WTC11 (cell line): ENCODE measurements at regions not wholly inside any gene's neighbourhood (a gene's known extent, or its start where the extent isn't known, plus 50 kb on each side); places are given as distances from the start of the nearest gene placed in this dataset.

Experiments used
- ATAC-seq: fragments of 200-7000 bp; cut with Tn5 transposase; 2 replicates; pipeline ENCODE4 v1.10.0; 2021; ENCODE audit warnings: mild to moderate bottlenecking, moderate library complexity
- CTCF ChIA-PET: fragments of 300-600 bp; sonication (Branson Sonifier 250); formaldehyde crosslinking; loops from one replicate; lab custom pipeline; 2021; ENCODE audit warnings: antibody characterized with exemption; lab: Charles Lee
- POLR2A ChIA-PET: fragments of 350-600 bp; sonication (Branson Sonifier 250); formaldehyde crosslinking; loops from one replicate; lab custom pipeline; 2021; ENCODE audit warnings: antibody characterized with exemption; lab: Charles Lee
- DNase-seq: peaks from one replicate; pipeline ENCODE4 v3.0.0; 2021; ENCODE audit warnings: low spot score
- H3K27ac Mint-ChIP-seq: 2 replicates; pipeline ENCODE4 v1.8.0; 2021; ENCODE audit warnings: mixed read lengths
- H3K27me3 Mint-ChIP-seq: 2 replicates; pipeline ENCODE4 v1.8.0; 2021; ENCODE audit warnings: low read depth, mild to moderate bottlenecking, moderate library complexity, mixed read lengths
- H3K36me3 Mint-ChIP-seq: 2 replicates; pipeline ENCODE4 v1.8.0; 2021; ENCODE audit warnings: mixed read lengths
- H3K4me1 Mint-ChIP-seq: 2 replicates; pipeline ENCODE4 v1.8.0; 2022; ENCODE audit warnings: mixed read lengths
- H3K4me3 Mint-ChIP-seq: 2 replicates; pipeline ENCODE4 v1.8.0; 2021; ENCODE audit warnings: mild to moderate bottlenecking, moderate library complexity, mixed read lengths
- H3K9me3 Mint-ChIP-seq: 2 replicates; pipeline ENCODE4 v1.8.0; 2021; ENCODE audit warnings: mixed read lengths
- CBFB ChIP-seq: sonication (generic); formaldehyde crosslinking; IDR thresholded peaks from 2 replicates; pipeline ENCODE4 v1.8.1; 2022; ENCODE audit warnings: mild to moderate bottlenecking, low read depth, missing genetic modification reagents
- E2F1 ChIP-seq: sonication (generic); formaldehyde crosslinking; IDR thresholded peaks from 2 replicates; pipeline ENCODE4 v1.8.0; 2022; ENCODE audit warnings: mild to moderate bottlenecking, missing genetic modification reagents
- ELF4 ChIP-seq: sonication (generic); formaldehyde crosslinking; IDR thresholded peaks from 2 replicates; pipeline ENCODE4 v1.8.1; 2022; ENCODE audit warnings: low read depth, mild to moderate bottlenecking, moderate library complexity, missing genetic modification reagents
- EMX1 ChIP-seq: fragments of 250-450 bp; sonication (Bioruptor Pico); IDR thresholded peaks from 2 replicates; pipeline ENCODE4 v1.8.0; 2021; ENCODE audit warnings: mild to moderate bottlenecking
- ESRRA ChIP-seq: sonication (generic); formaldehyde crosslinking; IDR thresholded peaks from 2 replicates; pipeline ENCODE4 v1.8.1; 2022; ENCODE audit warnings: mild to moderate bottlenecking, missing genetic modification reagents, borderline replicate concordance
- FOXJ3 ChIP-seq: sonication (generic); formaldehyde crosslinking; IDR thresholded peaks from 2 replicates; pipeline ENCODE4 v1.9.0; 2021; ENCODE audit warnings: missing genetic modification reagents, mild to moderate bottlenecking, borderline replicate concordance
- GABPB1 ChIP-seq: sonication (generic); formaldehyde crosslinking; IDR thresholded peaks from 2 replicates; pipeline ENCODE4 v1.8.1; 2023; ENCODE audit warnings: mild to moderate bottlenecking, missing genetic modification reagents
- JUN ChIP-seq: sonication (generic); formaldehyde crosslinking; IDR thresholded peaks from 2 replicates; pipeline ENCODE4 v1.8.0; 2023; ENCODE audit warnings: mild to moderate bottlenecking, missing genetic modification reagents
- KAT7 ChIP-seq: sonication (generic); formaldehyde crosslinking; IDR thresholded peaks from 2 replicates; pipeline ENCODE4 v1.8.1; 2023; ENCODE audit warnings: missing genetic modification reagents, mild to moderate bottlenecking, borderline replicate concordance
- MYBL2 ChIP-seq: sonication (generic); formaldehyde crosslinking; IDR thresholded peaks from 2 replicates; pipeline ENCODE4 v1.8.1; 2023; ENCODE audit warnings: mild to moderate bottlenecking, moderate library complexity, missing genetic modification reagents
- NFYB ChIP-seq: sonication (generic); formaldehyde crosslinking; conservative IDR thresholded peaks from 2 replicates; pipeline ENCODE4 v1.8.0; 2022; ENCODE audit warnings: low read depth, missing genetic modification reagents
- RELA ChIP-seq: sonication (generic); formaldehyde crosslinking; IDR thresholded peaks from 2 replicates; pipeline ENCODE4 v1.8.1; 2022; ENCODE audit warnings: missing genetic modification reagents, mild to moderate bottlenecking, borderline replicate concordance
- TEAD1 ChIP-seq: sonication (generic); formaldehyde crosslinking; IDR thresholded peaks from 2 replicates; pipeline ENCODE4 v1.8.0; 2022; ENCODE audit warnings: mild to moderate bottlenecking, missing genetic modification reagents
- ZBTB21 ChIP-seq: sonication (generic); formaldehyde crosslinking; IDR thresholded peaks from 2 replicates; pipeline ENCODE4 v1.8.1; 2023; ENCODE audit warnings: mild to moderate bottlenecking, missing genetic modification reagents, borderline replicate concordance
- ZMAT4 ChIP-seq: fragments of 250-450 bp; sonication (Bioruptor Pico); IDR thresholded peaks from 2 replicates; pipeline ENCODE4 v1.9.0; 2021; ENCODE audit warnings: mild to moderate bottlenecking
- ZNF138 ChIP-seq: sonication (generic); formaldehyde crosslinking; conservative IDR thresholded peaks from 2 replicates; pipeline ENCODE4 v1.8.1; 2022; ENCODE audit warnings: mild to moderate bottlenecking, moderate library complexity, missing genetic modification reagents
- ZNF263 ChIP-seq: sonication (generic); formaldehyde crosslinking; IDR thresholded peaks from 2 replicates; pipeline ENCODE4 v1.8.1; 2022; ENCODE audit warnings: low read depth, mild to moderate bottlenecking, moderate library complexity, missing genetic modification reagents
- ZNF396 ChIP-seq: fragments of 250-450 bp; sonication (Bioruptor Pico); IDR thresholded peaks from 2 replicates; pipeline ENCODE4 v1.8.0; 2021; ENCODE audit warnings: mild to moderate bottlenecking, moderate library complexity, borderline replicate concordance
- ZNF416 ChIP-seq: fragments of 250-450 bp; sonication (Bioruptor Pico); IDR thresholded peaks from 2 replicates; pipeline ENCODE4 v1.9.0; 2021; ENCODE audit warnings: mild to moderate bottlenecking, inconsistent platforms
- ZNF423 ChIP-seq: fragments of 250-450 bp; sonication (Bioruptor Pico); IDR thresholded peaks from 2 replicates; pipeline ENCODE4 v2.1.2; 2022; ENCODE audit warnings: mild to moderate bottlenecking, moderate library complexity
- ZNF532 ChIP-seq: fragments of 250-450 bp; sonication (Bioruptor Pico); IDR thresholded peaks from 2 replicates; pipeline ENCODE4 v1.9.0; 2021; ENCODE audit warnings: mild to moderate bottlenecking, borderline replicate concordance
- ZSCAN18 ChIP-seq: fragments of 250-450 bp; sonication (Bioruptor Pico); IDR thresholded peaks from 2 replicates; pipeline ENCODE4 v2.1.2; 2022; ENCODE audit warnings: mild to moderate bottlenecking, moderate library complexity
- TF ChIP-seq, protein P1 (sequence below): fragments of 250-450 bp; sonication (Bioruptor Pico); IDR thresholded peaks from 2 replicates; pipeline ENCODE4 v1.8.0; 2021; ENCODE audit warnings: mild to moderate bottlenecking
- TF ChIP-seq, protein P2 (sequence below): sonication (generic); formaldehyde crosslinking; IDR thresholded peaks from 2 replicates; pipeline ENCODE4 v1.8.0; 2023; ENCODE audit warnings: missing genetic modification reagents

DNA sequence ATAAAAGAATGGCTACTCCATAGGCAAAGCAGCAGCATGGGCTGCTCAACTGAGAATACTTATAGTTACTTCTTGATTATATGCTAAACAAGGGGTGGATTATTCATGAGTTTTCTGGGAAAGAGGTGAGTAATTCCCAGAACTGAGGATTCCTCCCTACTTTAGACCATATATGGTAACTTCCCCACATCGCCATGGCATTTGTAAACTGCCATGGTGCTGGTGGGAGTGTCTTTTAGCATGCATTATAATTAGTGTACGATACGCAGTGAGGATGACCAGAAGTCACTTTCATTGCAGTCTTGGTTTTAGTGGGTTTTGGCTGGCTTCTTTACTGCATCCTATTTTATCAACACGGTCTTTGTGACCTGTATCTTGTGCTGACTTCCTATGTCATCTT is 141.5 kb downstream of the MAGEB17 start:
- Mint-ChIP-seq H3K4me3 (no peak overlapping the region), H3K4me1 (peaks cover 32% of the 10 kb centered on the region), H3K36me3 (peaks cover 7% of the 10 kb centered on the region; the same call in 1 of the 2 replicates), H3K27ac (no peak overlapping the region), H3K27me3 (no peaks in the 10 kb centered on the region), H3K9me3 (0 out of 2 replicates have a peak, but pooled peaks cover 3% of the 10 kb centered on the region)
- CTCF ChIA-PET = no interaction called here
- POLR2A ChIA-PET = no interaction called here
- DNase-seq (no peak), ATAC-seq (no peak)
- no peak for TF ChIP-seq ZNF138 (CRISPR knock-in tag)
- no peak for TF ChIP-seq RELA (CRISPR knock-in tag)
- no peak for TF ChIP-seq GABPB1 (CRISPR knock-in tag)
- TF ChIP-seq JUN (CRISPR knock-in tag) = no peak
- no peak for TF ChIP-seq MYBL2 (CRISPR knock-in tag)
- TF ChIP-seq, protein P1, sequence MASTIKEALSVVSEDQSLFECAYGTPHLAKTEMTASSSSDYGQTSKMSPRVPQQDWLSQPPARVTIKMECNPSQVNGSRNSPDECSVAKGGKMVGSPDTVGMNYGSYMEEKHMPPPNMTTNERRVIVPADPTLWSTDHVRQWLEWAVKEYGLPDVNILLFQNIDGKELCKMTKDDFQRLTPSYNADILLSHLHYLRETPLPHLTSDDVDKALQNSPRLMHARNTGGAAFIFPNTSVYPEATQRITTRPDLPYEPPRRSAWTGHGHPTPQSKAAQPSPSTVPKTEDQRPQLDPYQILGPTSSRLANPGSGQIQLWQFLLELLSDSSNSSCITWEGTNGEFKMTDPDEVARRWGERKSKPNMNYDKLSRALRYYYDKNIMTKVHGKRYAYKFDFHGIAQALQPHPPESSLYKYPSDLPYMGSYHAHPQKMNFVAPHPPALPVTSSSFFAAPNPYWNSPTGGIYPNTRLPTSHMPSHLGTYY (CRISPR knock-in tag) = no peak
- no peak for TF ChIP-seq TEAD1 (CRISPR knock-in tag)
- TF ChIP-seq ZSCAN18 (CRISPR knock-in tag) = no peak
- no peak for TF ChIP-seq CBFB (CRISPR knock-in tag)
- TF ChIP-seq FOXJ3 (CRISPR knock-in tag) = no peak
- no peak for TF ChIP-seq EMX1 (CRISPR knock-in tag)
- TF ChIP-seq KAT7 (CRISPR knock-in tag) = no peak
- TF ChIP-seq NFYB (CRISPR knock-in tag) = no peak
- no peak for TF ChIP-seq ZBTB21
- TF ChIP-seq ZNF263 = no peak
- TF ChIP-seq ZNF423 (CRISPR knock-in tag) = no peak
- no peak for TF ChIP-seq ZNF416
- TF ChIP-seq E2F1 (CRISPR knock-in tag) = no peak
- TF ChIP-seq ZNF532 (CRISPR knock-in tag) = no peak

GRCh38 chrX:16310326-16310725 is 143.0 kb downstream of the MAGEB17 start:
- no peak for TF ChIP-seq E2F1 (CRISPR knock-in tag)
- TF ChIP-seq ESRRA = no peak
- no peak for TF ChIP-seq ZMAT4 (CRISPR knock-in tag)
- no peak for TF ChIP-seq ZNF396
- TF ChIP-seq ELF4 = no peak
- TF ChIP-seq JUN (CRISPR knock-in tag) = no peak
- TF ChIP-seq, protein P2, sequence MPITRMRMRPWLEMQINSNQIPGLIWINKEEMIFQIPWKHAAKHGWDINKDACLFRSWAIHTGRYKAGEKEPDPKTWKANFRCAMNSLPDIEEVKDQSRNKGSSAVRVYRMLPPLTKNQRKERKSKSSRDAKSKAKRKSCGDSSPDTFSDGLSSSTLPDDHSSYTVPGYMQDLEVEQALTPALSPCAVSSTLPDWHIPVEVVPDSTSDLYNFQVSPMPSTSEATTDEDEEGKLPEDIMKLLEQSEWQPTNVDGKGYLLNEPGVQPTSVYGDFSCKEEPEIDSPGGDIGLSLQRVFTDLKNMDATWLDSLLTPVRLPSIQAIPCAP (CRISPR knock-in tag) = no peak
- H3K4me3 Mint-ChIP-seq = no peak overlapping the region
- H3K9me3 Mint-ChIP-seq = 0 out of 2 replicates have a peak, but pooled peaks cover 3% of the 10 kb centered on the region
- H3K27ac Mint-ChIP-seq = no peak overlapping the region
- peaks cover 44% of the 10 kb centered on the region for H3K4me1 Mint-ChIP-seq
- ATAC-seq = no peak
- H3K36me3 Mint-ChIP-seq = peaks cover 7% of the 10 kb centered on the region; the same call in 1 of the 2 replicates
- DNase-seq = no peak
- ChIA-PET POLR2A (no interaction called here), CTCF (no interaction called here)
- no peaks in the 10 kb centered on the region for H3K27me3 Mint-ChIP-seq
